ENCODE measurements at regions not wholly inside any gene's neighbourhood (a gene's known extent, or its start where the extent isn't known, plus 50 kb on each side); places are given as distances from the start of the nearest gene placed in this dataset.
"Not testable (repeated sequence)": the region's sequence is repeated elsewhere in the genome, so short reads cannot be mapped to it uniquely, and the experiment has no call there.

DNA sequence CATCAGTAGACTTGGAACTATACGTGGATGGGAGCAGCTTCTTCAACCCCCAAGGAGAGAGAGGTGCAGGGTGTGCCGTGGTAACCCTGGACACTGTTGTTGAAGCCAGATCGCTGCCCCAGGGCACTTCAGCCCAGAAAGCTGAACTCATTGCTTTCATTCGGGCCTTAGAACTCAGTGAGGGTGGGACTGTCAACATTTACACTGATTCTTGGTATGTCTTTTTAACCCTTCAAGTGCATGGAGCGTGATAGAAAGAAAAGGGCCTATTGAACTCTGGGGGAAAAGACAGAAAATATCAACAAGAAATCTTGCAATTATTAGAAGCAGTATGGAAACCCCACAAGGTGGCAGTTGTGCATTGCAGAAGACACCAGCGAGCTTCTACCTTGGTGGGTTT is 74.0 kb downstream of the DAPL1 start:
- TF ChIP-seq POLR2A, CTCF (IDR thresholded peaks at IDR 0.05): not testable (repeated sequence)
